Middle frontal gyrus (tissue), 1 donor: ENCODE measurements at regions not wholly inside any gene's neighbourhood (a gene's known extent, or its start where the extent isn't known, plus 50 kb on each side); places are given as distances from the start of the nearest gene placed in this dataset.
"Not testable (repeated sequence)": the region's sequence is repeated elsewhere in the genome, so short reads cannot be mapped to it uniquely, and the experiment has no call there.

Experiments
- DNase-seq: peaks from one replicate; pipeline ENCODE4 v3.0.0-alpha.2; 2015; ENCODE audit warnings: low spot score; ENCODE audit errors: extremely low spot score

GRCh38 chr11:127789927-127790326, 789.4 kb upstream of the KIRREL3 start:
- no peak for DNase-seq

GRCh38 chr11:127772938-127773337, 772.4 kb upstream of the KIRREL3 start:
- not testable (repeated sequence) for DNase-seq

- DNase-seq = not testable (repeated sequence)
These were observed 768.4 kb upstream of the KIRREL3 start for GRCh38 chr11:127768931-127769330.

DNA sequence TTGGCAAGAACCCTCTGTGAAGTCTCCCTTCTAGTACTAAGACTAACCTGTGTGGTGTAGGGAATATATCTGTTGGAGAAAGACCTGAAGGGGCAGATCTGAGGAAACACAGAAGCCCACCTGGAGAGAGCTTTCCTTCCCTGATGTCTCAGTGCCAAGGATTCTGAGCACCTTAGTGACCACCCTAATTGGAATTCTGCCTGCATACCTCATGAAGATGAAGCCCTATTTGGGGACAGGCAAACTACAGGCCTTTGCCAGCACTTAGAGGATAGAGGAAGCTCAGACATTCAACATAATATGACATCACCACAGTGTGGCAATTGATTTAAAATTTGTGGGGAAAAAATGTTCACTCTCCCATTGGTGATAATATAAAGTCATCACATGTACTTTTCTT, 766.2 kb upstream of the KIRREL3 start:
- DNase-seq = no peak

DNA sequence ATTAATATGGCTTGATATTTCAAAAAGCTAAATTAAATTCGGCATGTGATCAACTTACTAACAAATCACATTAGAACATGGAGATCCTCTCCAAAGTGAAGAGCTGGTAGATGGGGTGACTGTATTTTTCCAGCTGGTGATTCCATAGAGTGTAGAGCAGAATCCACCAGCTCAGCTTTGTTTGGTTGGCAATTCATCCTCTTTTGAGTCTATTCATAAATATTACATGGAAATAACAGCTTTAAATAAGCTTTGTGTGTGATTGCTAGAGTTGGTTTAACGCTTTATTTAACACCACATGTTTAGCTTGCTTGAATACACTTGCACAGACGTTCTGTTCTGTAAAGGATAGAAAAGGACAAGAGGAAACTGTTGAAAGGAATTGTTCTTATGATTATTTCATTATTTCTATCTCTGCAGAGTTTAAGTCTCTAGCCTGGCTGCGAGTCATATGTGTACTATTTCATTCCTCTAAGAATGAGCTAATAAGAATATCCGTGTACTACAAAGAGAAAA, 738.3 kb upstream of the KIRREL3 start:
- DNase-seq = no peak

- no peak for DNase-seq
These were observed 736.9 kb upstream of the KIRREL3 start for GRCh38 chr11:127737499-127737898.

DNA sequence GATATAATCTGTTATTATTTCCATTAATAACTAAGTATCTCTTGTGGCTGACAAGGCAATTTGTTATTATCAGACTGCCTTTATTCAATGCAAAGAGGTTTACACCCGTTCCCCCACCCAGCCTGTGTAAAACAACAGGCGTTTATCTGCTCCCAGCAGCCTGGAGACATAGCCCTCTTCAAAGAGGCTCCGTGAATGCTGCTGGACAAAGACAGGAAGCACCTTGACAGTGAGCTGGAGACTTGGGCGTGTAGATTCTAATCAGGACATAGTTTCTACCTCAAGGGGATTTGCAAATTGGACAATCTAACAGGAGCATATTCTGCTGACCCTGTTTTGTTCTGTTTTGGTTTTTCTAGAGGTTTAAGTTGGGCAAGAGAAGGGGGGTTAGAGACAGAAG, 733.0 kb upstream of the KIRREL3 start:
- no peak for DNase-seq

DNA sequence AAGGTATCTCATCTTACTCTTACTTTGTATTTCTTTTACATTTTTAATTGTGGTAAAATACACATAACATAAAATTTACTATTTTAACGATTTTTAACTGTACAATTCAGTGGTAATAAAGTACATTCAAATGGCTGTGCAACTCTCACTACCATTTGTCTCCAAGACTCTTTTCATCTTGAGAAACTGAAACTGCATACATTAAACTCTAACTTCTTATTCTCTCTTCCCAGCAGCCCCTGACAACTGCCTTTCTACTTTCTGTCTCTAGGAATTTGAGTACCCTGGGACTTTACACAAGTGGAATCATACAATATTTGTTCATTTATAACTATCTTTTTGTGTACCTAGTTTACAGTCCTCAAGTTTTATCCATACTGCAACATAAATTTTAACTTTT, 725.8 kb upstream of the KIRREL3 start:
- DNase-seq = no peak

- no peak for DNase-seq
These were observed 723.1 kb upstream of the KIRREL3 start for GRCh38 chr11:127723714-127724113.

DNA sequence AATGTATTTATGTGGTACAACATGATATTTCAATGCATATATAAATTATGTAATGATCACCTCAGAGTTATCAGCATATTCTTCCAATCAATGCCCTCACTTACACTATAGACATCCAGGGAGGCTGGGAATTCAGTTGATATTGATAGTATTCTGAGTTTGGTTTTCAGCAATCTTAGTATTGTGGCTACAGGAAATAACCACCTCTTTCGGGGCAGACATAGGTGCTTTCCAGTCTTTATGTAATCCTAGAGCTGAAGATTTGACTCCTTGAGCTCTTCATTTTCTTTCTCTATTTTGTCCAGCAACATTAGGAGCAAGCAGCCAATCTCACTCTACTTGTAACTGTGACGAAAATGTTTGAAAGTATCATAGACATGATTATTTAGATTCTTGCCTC, 712.7 kb upstream of the KIRREL3 start:
- no peak for DNase-seq

DNA sequence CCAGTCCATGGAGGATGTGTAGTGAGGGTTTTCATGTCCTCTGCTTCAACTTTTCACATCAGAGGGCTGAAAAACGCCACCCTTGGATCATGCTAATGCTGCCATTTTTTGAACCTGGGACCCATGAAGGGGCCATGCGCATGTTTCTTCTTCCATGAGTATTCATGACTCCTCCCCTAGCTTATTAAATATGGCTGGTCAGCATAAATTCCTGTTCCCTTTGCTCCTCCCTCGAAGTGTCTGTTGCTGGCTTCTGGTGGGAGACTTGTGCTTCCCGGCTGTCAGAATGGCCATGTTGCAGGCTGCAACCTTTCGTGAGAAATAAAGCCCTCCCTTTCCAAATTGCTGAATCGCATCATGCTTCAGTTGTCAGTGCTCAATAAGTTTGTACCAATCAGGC, 711.2 kb upstream of the KIRREL3 start:
- no peak for DNase-seq

DNA sequence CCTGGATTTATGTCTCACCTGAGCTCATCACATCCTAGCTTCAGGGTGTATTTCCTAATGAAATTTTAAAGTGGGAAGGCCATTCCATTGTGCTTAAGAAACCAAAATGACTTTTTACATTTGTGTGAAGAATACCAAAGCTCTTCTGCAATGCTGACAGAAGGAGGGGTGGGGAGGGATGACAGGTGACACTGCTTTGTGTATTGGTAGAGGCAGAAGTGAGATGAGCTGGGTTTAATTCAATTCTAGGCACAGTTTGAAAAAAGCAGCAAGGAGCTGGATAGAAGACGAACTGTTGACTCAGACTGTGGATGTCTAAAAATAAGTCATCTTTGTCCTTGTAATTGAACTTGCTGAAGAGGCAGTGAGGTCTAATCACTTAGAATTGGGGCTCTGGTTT, 710.3 kb upstream of the KIRREL3 start:
- no peak for DNase-seq

GRCh38 chr11:127709960-127710359, 709.4 kb upstream of the KIRREL3 start:
- DNase-seq = no peak

GRCh38 chr11:127693686-127694085, 693.1 kb upstream of the KIRREL3 start:
- DNase-seq = no peak

DNA sequence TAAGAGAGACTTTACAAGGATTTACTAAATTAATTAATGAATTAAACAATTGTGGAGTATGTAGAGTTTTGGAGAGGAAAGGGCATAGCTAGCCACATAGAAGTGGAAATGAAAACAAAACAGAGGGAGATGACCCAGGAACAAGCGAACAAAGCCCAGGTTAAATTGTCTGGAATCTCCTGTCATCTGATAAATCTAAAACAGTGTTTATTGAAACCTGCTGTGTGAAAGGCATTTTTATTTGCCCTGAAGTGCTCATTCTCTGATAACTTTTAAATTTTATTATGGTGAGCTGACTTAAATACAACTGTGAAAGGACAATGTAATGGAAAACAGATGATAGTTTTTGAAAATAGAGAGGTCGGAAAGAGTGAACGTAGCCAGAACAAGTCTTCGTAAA, 682.8 kb upstream of the KIRREL3 start:
- DNase-seq = no peak

GRCh38 chr11:127679816-127680545, 679.4 kb upstream of the KIRREL3 start:
- no peak for DNase-seq

GRCh38 chr11:127678631-127679030, 678.1 kb upstream of the KIRREL3 start:
- no peak for DNase-seq

- DNase-seq = no peak
These were observed 677.3 kb upstream of the KIRREL3 start for GRCh38 chr11:127677660-127678425.

- DNase-seq = no peak
These were observed 675.0 kb upstream of the KIRREL3 start for GRCh38 chr11:127675581-127675980.

DNA sequence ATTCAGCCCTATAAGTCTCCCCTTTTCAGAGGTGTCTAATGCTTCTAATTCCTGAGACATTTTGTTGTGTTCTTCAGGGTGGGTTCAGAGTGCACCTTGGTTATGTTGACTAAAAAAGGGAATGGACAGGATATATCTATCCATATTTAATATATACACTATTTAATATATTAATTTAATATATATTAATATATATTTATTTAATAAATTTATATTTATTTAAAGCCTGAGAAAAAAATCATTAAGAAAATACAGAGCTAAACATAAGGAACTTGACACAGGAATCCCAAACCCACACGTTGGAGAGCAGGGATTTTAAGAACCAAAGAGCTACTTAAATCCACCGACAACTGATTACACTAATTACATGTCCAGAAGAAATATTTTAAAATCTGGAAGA, 674.2 kb upstream of the KIRREL3 start:
- no peak for DNase-seq

DNA sequence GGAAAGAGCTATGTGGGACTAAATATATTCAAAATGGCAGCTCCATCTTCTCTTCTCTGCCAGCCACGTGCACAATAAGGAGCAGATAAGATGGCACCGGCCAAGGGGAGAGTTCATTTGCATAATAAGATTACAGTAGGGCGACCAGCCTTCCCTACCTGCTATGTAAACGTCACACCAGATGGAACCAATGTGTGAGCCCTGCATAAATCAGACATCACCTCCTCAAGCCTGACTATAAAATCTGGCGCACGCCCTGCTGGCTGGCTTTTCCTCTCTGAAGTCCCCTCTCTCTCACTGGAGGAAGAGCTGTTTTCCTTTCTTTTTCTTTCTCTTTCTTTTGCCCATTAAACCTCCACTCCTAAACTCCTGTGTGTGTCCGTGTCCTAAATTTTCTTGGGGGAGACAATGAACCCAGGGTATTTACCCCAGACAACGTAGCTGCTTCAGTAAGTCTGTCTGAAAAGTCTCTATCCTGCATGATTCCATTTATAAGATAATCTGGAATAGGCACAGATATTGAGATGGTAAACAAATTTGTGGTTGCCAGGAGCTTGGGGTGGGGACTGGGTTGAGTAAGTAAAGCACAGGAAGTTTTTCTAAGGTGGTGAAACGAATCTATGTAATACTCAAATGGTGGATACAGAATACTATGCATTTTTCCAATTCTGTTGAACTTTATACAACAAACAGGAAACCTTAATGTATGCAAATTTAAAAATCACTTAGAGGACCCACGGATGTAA, 670.0 kb upstream of the KIRREL3 start:
- no peak for DNase-seq
